Stimulated activated CD4-positive, alpha-beta T cell treated with anti-CD3 and anti-CD28 coated beads, Interleukin-12 subunit alpha, Interleukin-12 subunit beta, amount 100 ng/mL, for 48 hours (primary cell): ENCODE measurements at regions not wholly inside any gene's neighbourhood (a gene's known extent, or its start where the extent isn't known, plus 50 kb on each side); places are given as distances from the start of the nearest gene placed in this dataset.

Experiments used
- DNase-seq, 3 donors: peaks; one replicate each; pipeline ENCODE4 v3.0.0-alpha.2; 2020; ENCODE audit warnings: low read depth in 2 of 3, low spot score in 1 of 3

GRCh38 chr20:22781869-22782268 lies 197.5 kb upstream of the FOXA2 start:
- no peak for DNase-seq

DNA sequence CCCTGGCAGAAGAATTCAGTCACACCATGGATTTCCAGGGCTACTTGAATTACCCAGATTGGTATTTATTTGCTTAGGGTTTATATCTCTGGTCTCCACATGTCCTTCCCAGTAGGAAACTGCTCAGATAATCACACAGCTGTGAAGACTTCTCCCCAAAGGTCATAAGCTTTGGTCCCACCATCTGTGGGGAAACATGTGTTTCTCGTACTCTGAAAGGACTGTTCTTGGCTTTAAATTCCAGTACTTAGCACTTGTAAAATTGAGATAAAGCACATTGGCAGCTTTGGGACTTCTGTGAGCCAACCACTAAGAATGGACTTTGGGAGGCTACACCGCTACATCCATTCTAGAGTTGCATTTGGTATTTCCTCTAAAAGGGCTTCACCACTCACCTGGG lies 205.3 kb upstream of the FOXA2 start:
- DNase-seq = no peak

- no peak for DNase-seq
Measured at GRCh38 chr20:22791396-22791795, 207.0 kb upstream of the FOXA2 start.

GRCh38 chr20:22791877-22792525 lies 207.6 kb upstream of the FOXA2 start:
- no peak for DNase-seq

GRCh38 chr20:22794200-22794599 lies 209.8 kb upstream of the FOXA2 start:
- no peak for DNase-seq

DNA sequence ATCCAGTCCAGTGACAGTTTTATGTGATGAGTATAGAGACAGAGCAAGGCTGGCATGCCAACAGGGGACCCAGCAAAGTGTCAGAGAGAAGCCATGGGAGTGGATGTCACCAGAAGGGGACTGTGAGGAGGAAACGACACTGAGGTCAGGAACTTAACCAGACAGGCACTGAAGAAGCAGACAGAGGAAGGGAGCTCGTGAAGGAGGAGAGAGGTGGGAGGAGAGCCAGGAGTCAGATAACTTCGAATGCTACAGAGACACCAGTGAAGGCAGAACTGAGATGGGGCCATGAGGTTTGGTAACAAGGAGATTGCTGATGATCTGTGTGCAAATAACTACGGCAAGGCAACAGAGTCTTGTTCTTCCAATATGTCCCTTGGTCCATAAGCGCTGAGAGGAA lies 211.1 kb upstream of the FOXA2 start:
- DNase-seq = no peak

DNA sequence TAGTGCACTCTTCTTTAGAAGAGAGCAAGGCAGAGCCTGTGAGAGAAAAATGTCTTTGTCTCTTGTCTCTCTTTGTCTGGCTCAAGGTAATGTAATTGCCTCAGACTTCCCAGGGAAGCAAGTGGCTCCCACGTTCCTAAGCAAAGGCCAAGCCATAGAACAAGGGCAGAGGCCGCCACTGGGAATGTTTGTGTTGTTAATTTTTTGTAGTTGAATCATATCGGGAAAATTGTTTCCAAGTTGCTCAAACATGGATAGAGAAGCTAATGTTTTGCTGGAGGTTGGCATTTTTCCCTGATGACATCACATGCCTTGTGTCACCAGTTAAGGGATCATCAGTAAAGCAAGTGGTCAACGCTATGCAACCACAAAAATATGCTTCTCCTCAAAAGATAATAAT lies 211.5 kb upstream of the FOXA2 start:
- DNase-seq = no peak

DNA sequence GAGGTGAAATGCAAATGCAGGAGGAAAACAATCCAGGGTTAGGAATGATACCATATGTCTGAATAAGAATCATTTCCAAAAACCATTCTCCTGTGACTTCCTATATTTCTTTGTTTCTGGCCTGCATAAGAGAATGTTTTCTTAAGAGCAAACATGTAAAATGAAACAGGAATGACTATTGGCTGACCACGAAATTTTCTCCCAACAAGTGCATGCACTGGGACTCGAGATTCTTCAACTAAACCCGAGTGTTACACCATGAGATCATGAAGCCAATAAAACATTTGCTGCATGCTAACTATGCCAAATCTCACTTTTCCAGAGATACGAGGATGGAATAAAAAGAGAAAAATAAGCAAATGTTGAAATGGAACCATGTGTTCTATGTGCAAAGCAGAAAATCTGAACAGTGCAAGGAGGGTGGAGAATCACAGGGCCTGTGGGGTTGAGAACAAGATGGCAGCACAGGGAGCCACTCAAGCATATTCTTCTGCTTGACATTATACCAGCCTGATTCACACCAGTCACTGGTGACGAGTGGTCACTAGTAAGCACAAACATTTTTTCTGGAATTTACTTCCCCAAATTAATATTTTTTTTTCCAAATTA lies 212.2 kb upstream of the FOXA2 start:
- no peak for DNase-seq

DNA sequence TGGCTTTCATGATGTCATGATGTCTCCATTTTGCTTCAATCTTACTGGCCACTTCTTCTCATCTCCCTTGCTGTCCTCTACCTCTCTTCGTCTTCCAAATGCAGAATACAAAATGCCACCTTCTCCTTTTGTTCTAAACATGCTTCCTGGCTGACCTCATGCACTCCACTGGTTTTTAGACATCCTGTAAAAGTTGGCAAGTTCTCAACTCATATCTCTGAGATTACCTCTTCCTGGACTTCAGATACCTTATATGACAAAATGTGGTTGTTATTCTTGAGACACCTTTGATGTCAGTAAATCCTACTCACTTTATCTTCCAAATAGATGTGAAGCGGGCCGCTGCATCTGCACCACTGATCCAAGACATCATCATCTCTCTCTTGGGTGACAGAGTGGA lies 212.7 kb upstream of the FOXA2 start:
- DNase-seq = no peak

- no peak for DNase-seq
Measured at GRCh38 chr20:22799687-22800086, 215.3 kb upstream of the FOXA2 start.

GRCh38 chr20:22800129-22800528 lies 215.8 kb upstream of the FOXA2 start:
- DNase-seq = no peak

- no peak for DNase-seq
Measured at GRCh38 chr20:22801528-22801927, 217.2 kb upstream of the FOXA2 start.

GRCh38 chr20:22802296-22802695 lies 217.9 kb upstream of the FOXA2 start:
- no peak for DNase-seq

- no peak for DNase-seq
Measured at GRCh38 chr20:22805219-22805618, 220.8 kb upstream of the FOXA2 start.

DNA sequence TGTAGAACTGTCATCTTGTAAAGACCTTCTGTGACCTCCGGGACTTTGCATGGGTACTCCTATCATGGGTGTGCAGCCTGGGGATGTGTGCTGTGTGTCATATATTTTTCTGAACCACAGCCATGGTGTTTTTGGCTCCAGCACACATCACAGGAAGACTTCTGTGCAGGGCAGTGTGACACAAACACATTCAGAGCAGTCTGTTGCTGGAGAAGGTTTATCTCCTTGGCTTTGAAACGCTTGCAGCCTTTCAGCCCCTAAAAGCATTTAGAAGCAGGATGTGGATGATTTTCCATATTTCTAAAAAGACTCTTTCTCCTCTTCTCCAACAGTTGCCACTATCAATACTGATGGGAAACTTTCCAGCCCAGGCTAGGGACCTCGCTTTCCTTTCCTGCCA lies 221.6 kb upstream of the FOXA2 start:
- no peak for DNase-seq

DNA sequence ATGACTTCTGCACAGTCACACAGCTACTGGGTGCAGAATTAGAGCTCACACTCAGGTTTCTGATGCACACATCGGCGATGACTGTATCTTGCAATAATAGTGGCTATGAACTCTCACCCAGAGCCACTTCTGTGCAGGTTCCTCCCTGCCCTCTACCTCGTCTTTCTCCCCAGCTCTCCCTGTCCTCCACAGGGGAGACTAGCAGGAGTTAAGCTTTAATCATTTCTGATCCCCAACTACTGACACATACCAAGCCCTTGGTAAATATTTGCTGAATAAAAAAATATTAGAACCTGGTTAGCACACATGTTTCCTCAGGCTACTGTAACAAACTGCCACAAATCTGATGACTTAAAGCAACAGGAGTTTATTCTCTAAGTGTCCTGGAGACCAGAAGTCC lies 222.7 kb upstream of the FOXA2 start:
- no peak for DNase-seq

- no peak for DNase-seq
Measured at GRCh38 chr20:22807646-22808244, 223.4 kb upstream of the FOXA2 start.

DNA sequence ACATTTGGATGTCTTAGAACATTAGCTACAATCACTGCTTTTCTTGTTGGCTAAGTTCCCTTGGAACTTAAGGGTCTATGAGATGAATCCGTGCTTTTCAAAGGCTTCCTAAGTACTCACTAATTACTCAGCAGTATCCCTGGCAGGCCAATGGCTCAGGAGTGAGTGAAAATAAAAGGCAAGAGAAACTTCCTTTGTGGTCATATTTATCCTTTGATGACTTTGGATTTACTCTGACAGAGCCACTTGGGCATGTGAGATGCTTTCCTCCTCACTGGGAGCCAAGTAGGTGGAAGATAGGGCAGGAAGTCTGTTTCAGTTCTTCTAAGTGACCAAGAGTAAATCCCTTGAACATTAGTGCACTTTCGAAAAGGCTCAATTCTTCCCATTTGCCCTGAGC lies 224.3 kb upstream of the FOXA2 start:
- no peak for DNase-seq

- no peak for DNase-seq
Measured at GRCh38 chr20:22810030-22810429, 225.1 kb upstream of the SSTR4 start.

DNA sequence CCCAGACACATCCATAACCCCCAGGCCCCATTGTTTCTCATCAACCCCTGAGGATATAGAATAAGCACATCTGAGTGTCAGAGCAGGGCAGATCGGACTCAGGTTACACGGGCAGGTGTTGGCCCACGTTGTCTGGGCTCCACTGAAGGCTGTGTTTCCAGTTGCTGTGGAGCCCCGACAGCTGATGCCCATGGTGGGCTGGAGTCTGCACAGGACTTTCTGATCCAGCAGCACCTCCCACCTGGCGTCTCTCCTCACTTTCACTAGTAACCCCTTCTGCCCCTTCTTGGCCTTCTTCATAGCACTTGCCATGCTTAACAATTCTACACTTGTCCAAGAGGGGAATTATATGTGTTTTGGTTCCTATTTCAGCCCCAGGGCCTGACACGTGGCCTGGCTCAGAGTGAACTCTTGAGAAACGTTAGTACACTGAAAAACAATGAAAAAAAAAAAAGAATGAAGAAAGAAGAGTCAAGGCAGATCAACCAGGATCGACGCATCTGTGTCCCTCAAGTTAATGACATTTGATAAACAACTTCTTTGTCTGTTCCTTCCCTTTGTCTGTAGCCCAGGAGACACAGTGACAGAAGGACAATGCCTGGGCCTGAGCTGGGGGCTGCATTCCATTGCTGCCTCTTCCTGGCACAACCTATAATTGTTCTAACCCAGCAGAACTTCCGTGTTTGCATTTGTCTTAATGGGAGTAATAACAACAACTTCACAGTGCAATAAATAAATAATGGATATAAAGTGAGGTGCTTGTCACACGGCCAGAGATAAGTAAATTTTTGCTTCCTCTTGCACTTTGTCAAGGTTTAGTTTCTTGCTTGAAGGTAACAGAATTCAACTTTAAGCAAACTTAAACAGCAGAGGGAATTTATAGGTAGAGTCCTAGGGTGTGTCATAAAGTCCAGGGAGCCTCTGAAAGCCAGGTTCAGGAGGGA lies 224.2 kb upstream of the SSTR4 start:
- DNase-seq = no peak

DNA sequence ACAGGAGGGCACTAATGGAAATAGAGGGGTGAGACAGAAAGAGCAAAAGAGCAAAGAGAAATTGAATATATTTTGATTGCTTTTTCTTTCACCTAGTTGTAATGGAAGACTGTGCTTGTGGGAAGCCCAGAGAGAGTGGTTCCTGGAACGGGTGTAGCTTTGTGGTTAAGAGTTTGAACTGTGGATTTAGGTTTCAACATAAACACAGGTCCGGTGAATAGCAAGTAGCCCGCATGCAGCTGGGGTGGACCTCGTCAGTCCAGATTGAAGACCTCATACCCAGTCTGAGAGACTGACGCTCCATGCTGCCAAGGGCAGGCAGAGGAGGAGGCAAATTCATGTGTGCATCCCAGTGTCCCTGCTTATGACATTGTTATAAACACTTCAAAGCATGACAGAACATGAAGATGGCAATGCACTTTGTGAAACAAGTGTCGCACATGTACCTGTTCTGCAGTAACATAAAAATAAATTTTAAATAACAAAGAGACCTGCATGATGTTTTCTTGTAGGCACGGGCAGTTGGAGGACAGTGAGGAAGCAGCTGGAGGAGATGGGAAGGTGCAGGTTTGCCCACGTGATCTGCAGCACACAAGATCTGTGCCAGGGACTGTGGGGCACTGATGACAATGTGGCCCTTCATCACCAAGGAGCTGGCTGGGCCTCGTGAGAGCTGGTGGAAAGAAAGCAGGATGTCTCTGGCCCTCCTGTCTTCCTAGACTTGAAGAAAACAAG lies 220.5 kb upstream of the SSTR4 start:
- no peak for DNase-seq
